AG09309 (cell line): ENCODE measurements at regions not wholly inside any gene's neighbourhood (a gene's known extent, or its start where the extent isn't known, plus 50 kb on each side); places are given as distances from the start of the nearest gene placed in this dataset.

Experiments used
- DNase-seq: peaks from one replicate; pipeline ENCODE4 v3.0.0-alpha.2; 2010; ENCODE audit warnings: low read depth
- H3K4me3 ChIP-seq: 2 replicates; pipeline ENCODE4 v1.5.1; 2011; ENCODE audit warnings: mild to moderate bottlenecking, low read depth, low read length, moderate library complexity; ENCODE audit not compliant: control insufficient read depth
- TF ChIP-seq, protein P1 (sequence below): IDR thresholded peaks from 2 replicates; pipeline ENCODE4 v1.5.1; 2011; ENCODE audit warnings: mild to moderate bottlenecking, low read depth, low read length, inconsistent platforms; ENCODE audit not compliant: insufficient read depth, control insufficient read depth; ENCODE audit errors: missing control alignments

DNA sequence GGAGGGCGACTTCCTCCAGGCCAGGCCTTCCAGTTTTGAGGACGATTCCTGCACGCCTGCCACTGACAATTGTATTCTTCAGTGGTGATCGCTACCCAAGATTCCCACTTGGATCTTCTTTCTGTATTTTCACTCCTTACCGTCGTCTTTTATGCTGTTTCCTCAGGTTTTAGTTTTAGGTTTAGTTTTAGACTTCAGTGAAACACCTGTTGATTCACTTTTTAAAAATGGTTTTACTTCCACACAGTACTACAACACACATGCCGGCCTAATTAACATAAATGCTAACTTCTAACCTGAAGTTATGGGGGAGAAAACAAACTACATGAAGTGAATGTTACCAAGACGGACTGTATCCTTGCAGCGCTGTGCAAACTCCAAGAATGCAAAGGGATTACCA is 530.6 kb upstream of the MGMT start:
- no peak for DNase-seq
- no peak overlapping the region for H3K4me3 ChIP-seq
- TF ChIP-seq, protein P1, sequence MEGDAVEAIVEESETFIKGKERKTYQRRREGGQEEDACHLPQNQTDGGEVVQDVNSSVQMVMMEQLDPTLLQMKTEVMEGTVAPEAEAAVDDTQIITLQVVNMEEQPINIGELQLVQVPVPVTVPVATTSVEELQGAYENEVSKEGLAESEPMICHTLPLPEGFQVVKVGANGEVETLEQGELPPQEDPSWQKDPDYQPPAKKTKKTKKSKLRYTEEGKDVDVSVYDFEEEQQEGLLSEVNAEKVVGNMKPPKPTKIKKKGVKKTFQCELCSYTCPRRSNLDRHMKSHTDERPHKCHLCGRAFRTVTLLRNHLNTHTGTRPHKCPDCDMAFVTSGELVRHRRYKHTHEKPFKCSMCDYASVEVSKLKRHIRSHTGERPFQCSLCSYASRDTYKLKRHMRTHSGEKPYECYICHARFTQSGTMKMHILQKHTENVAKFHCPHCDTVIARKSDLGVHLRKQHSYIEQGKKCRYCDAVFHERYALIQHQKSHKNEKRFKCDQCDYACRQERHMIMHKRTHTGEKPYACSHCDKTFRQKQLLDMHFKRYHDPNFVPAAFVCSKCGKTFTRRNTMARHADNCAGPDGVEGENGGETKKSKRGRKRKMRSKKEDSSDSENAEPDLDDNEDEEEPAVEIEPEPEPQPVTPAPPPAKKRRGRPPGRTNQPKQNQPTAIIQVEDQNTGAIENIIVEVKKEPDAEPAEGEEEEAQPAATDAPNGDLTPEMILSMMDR, result no peak

DNA sequence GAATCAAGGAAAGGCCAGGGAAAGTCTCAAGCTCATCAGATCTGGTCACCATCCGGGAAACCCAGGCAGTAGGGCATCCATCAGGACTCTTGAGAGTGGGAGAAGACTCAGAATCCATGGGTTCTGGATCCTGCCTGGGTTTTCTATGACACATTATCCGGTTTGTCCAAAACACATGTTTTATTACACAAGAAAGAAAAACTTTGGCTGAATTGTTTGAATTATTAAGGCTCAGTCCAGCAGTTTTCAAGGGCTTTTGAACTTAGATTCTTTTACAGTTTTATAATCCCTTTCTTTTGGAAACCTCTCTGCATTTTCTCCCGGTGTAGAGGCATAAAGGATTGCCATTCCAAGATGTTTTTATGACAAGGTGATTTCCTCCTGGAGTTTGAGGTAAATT is 528.5 kb upstream of the MGMT start:
- no peak overlapping the region for H3K4me3 ChIP-seq
- TF ChIP-seq, protein P1, result no peak
- DNase-seq, result no peak

DNA sequence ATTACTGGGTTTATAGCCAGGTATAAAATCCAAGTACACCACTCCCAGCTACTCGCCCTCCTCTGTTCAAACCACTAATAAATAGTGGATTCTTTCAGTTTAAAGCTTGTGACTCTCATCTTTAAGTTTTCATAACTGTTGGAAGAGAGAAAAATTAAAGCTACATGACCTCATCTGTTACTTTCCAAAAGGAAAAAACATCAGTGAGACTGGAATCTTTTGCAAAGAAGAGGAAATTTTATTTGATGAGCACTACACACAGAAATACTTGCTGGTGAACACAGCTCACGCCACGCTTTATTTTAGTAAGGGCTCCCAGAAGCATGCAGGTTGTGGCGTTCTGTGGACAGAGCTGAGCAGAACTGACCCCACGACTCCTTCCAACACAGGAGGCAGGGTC is 527.0 kb upstream of the MGMT start:
- TF ChIP-seq, protein P1, result no peak
- no peak overlapping the region for H3K4me3 ChIP-seq

DNA sequence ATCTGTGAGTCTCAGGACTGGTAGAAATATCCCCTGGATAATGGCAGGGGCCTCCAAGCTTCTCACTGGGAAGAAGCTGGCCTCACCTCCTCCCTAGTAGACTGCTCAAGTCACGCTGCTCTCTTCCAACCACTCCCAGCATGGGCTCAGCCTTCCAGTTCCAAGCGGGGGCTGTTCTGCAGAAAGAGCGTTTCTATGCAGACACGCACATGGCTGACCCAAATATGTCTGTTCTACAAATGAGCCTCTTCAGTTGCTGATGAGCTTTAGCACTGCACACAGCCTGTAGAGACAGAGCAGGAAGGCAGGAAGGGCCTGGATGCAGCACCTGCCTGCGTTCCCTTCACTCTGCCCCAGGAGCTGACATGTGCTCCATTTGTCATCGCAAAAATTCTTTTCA is 523.9 kb upstream of the MGMT start:
- TF ChIP-seq, protein P1, result no peak
- no peak overlapping the region for H3K4me3 ChIP-seq
- no peak for DNase-seq

More for the DNA sequence above, 527.0 kb upstream of the MGMT start:
- no peak for DNase-seq

DNA sequence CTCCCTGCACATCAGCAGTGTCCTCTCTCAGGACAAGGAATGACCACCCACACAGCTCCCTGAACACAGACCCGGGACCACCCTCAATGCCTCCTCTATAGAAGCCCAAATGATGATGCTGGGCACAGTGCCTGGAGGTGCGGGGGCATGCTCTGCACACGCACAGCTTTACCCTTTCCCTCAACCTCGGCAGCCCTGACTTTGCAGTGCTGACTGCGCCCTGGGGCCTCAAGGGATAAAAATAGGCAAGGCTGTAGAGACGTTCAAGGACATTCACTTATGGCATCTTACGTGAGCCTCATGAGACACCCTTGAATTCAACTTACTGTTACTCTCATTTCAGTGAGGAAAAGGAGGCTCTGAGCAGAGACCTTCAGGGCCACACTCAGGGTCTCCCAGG is 521.6 kb upstream of the MGMT start:
- no peak overlapping the region for H3K4me3 ChIP-seq
- TF ChIP-seq, protein P1, result no peak
- DNase-seq, result no peak

DNA sequence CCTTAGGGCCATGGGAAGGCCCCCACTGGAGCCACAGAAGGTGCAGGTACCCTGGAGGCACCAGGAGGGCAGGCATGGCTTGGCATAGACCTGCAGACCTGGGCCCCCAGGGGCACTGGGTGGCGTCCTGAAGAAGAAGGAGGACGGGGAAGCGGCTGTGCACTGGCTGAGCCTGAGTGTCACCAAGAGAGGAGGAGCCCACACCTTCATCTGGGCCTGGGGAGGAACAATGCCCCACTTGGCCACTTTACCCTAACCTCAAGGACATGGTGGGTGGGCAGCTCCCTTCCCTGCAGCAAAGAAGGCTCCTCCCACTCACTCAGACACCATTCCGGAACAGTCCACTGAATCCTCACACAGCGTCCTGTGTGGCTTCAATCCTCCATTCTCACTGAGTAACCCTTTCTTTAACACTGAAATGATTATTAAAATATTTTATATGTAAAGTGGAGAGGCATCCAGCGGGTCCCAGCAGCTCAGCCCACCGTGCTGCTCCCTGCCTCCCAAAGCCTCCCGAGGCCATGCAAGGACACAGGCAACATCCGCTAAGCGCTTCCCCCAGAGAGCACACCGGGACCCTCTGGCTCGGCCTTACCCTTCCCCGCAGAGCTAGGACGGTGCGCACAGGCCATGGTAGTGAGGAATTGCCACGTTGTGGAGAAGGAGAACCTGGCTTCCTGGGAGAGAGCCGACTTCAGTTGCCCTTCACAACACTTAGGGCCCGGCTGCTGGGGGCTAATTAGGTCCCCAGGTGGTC is 516.7 kb upstream of the MGMT start:
- no peak overlapping the region for H3K4me3 ChIP-seq
- TF ChIP-seq, protein P1, result no peak

More for the DNA sequence above, 516.7 kb upstream of the MGMT start:
- no peak for DNase-seq
